GM19351 (cell line): ENCODE measurements at regions not wholly inside any gene's neighbourhood (a gene's known extent, or its start where the extent isn't known, plus 50 kb on each side); places are given as distances from the start of the nearest gene placed in this dataset.
"Not testable (repeated sequence)": the region's sequence is repeated elsewhere in the genome, so short reads cannot be mapped to it uniquely, and the experiment has no call there.

Experiments
- ATAC-seq: cut with Tn5 transposase; IDR thresholded peaks from one replicate; pipeline ENCODE4 v1.9.1; 2021; ENCODE audit warnings: mild to moderate bottlenecking, moderate library complexity; ENCODE audit not compliant: unreplicated experiment

GRCh38 chr9:62874213-62874612 is 1684.4 kb downstream of the SPATA31A7 start:
- ATAC-seq: not testable (repeated sequence)

- not testable (repeated sequence) for ATAC-seq
These were observed 1685.1 kb downstream of the SPATA31A7 start for GRCh38 chr9:62874745-62875599.

GRCh38 chr9:62877552-62877951 is 1687.7 kb downstream of the SPATA31A7 start:
- not testable (repeated sequence) for ATAC-seq

GRCh38 chr9:62877987-62878386 is 1688.2 kb downstream of the SPATA31A7 start:
- ATAC-seq: not testable (repeated sequence)

GRCh38 chr9:62880453-62880852 is 1690.6 kb downstream of the SPATA31A7 start:
- ATAC-seq: not testable (repeated sequence)

- not testable (repeated sequence) for ATAC-seq
These were observed 1691.1 kb downstream of the SPATA31A7 start for GRCh38 chr9:62880971-62881370.

- ATAC-seq: not testable (repeated sequence)
These were observed 1692.0 kb downstream of the SPATA31A7 start for GRCh38 chr9:62881811-62882210.

GRCh38 chr9:62882717-62883116 is 1692.9 kb downstream of the SPATA31A7 start:
- not testable (repeated sequence) for ATAC-seq

GRCh38 chr9:62896692-62897091 is 1706.9 kb downstream of the SPATA31A7 start:
- not testable (repeated sequence) for ATAC-seq

GRCh38 chr9:62897411-62898225 is 1707.8 kb downstream of the SPATA31A7 start:
- ATAC-seq: not testable (repeated sequence)

- ATAC-seq: not testable (repeated sequence)
These were observed 1709.8 kb downstream of the SPATA31A7 start for GRCh38 chr9:62899666-62900065.

- not testable (repeated sequence) for ATAC-seq
These were observed 1714.2 kb downstream of the SPATA31A7 start for GRCh38 chr9:62904061-62904460.

- ATAC-seq: not testable (repeated sequence)
These were observed 1715.9 kb downstream of the SPATA31A7 start for GRCh38 chr9:62905722-62906121.

GRCh38 chr9:62907866-62908265 is 1718.0 kb downstream of the SPATA31A7 start:
- ATAC-seq: not testable (repeated sequence)

- ATAC-seq: not testable (repeated sequence)
These were observed 1718.4 kb downstream of the SPATA31A7 start for GRCh38 chr9:62908271-62908670.

GRCh38 chr9:62909447-62909846 is 1719.6 kb downstream of the SPATA31A7 start:
- ATAC-seq: not testable (repeated sequence)

GRCh38 chr9:62912278-62912677 is 1722.4 kb downstream of the SPATA31A7 start:
- ATAC-seq: not testable (repeated sequence)

GRCh38 chr9:62915168-62915567 is 1725.3 kb downstream of the SPATA31A7 start:
- not testable (repeated sequence) for ATAC-seq

- peak; percentile 100 for ATAC-seq
These were observed 1725.8 kb downstream of the SPATA31A7 start for GRCh38 chr9:62915661-62916060.

GRCh38 chr9:62918648-62919385 is 1729.0 kb downstream of the SPATA31A7 start:
- not testable (repeated sequence) for ATAC-seq

GRCh38 chr9:62931484-62931883 is 1741.6 kb downstream of the SPATA31A7 start:
- not testable (repeated sequence) for ATAC-seq
